GM10266 (cell line): ENCODE measurements at regions not wholly inside any gene's neighbourhood (a gene's known extent, or its start where the extent isn't known, plus 50 kb on each side); places are given as distances from the start of the nearest gene placed in this dataset.

Source experiments
- DNase-seq: peaks from one replicate; pipeline ENCODE4 v3.0.0; 2012; ENCODE audit errors: extremely low spot score
- TF ChIP-seq, protein P1 (sequence below): IDR thresholded peaks from 2 replicates; pipeline ENCODE4 v1.5.1; 2012; ENCODE audit warnings: mild to moderate bottlenecking, low read depth; ENCODE audit not compliant: control insufficient read depth, insufficient read depth; ENCODE audit errors: missing control alignments

DNA sequence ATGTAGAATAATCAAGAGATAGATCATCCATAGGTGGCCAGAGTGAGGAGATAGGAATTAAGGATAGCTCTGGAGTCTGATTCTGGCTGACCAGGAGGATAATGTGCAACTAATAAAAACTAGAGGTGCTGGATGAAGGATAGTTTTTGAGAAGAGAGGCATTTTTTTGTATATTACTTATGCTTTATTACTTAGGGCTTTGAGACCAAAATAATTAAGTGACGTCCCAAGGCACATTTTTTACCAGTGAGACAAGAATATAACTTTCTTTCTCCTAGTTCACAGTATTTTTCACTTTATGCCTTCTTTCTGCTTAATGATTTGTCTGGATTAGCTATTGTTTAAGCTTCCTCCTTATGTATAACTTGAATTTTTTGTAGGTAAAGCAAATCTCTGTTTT lies 756.6 kb downstream of the TSN start:
- DNase-seq, result no peak
- TF ChIP-seq, protein P1, sequence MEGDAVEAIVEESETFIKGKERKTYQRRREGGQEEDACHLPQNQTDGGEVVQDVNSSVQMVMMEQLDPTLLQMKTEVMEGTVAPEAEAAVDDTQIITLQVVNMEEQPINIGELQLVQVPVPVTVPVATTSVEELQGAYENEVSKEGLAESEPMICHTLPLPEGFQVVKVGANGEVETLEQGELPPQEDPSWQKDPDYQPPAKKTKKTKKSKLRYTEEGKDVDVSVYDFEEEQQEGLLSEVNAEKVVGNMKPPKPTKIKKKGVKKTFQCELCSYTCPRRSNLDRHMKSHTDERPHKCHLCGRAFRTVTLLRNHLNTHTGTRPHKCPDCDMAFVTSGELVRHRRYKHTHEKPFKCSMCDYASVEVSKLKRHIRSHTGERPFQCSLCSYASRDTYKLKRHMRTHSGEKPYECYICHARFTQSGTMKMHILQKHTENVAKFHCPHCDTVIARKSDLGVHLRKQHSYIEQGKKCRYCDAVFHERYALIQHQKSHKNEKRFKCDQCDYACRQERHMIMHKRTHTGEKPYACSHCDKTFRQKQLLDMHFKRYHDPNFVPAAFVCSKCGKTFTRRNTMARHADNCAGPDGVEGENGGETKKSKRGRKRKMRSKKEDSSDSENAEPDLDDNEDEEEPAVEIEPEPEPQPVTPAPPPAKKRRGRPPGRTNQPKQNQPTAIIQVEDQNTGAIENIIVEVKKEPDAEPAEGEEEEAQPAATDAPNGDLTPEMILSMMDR, result no peak

DNA sequence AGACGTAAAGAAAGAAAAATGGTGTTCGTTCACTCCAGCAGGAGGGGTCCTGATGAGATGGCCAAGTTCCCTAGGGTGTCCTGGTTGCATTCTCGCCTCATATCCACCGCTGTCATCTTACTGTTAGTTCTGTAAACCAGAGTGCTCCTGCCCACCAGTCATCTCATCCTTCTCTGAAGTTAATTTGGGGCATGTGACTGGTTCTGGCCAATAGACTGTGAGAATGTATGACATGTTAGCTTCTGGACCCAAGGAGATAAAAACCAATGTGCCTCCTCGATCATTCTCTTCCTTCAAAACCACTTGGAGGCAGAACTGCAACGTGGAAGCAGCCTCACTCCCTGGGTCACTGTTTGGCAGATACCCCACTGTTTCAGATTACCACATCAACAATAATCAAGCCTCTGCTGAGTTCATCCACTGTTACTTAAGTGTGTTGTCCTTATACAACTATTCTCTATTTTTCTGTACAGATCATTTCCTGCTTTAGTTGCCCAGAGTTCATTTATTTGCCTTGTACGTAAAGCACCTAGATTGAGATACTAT lies 759.1 kb downstream of the TSN start:
- TF ChIP-seq, protein P1, result no peak
- no peak for DNase-seq

DNA sequence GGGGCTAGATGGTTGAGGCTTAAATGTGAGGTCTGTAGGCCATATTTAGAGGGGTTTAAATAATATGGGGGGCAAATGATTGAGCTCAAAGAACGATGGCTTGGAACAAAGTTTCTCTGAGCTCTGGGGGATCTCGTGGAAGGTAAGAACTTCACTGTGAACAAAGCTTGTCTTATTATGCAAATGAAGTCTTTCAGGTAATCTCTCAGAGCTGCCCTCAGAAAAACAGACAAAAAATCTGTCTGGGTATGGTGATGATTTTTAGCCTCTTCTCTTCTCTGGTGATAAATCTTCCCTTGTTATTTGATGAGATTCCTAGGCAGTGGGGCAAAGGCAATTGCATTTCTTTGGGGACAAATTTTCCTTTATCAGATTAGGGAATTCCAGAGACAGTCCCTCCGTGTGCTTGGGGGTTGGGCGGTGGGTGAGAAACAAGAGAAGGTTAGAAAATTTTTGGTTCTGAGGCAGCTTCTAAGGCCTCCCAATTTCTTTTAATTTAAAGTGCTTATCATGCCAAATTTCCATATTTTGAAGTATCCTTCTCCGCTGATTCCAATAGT lies 760.4 kb downstream of the TSN start:
- no peak for DNase-seq

DNA sequence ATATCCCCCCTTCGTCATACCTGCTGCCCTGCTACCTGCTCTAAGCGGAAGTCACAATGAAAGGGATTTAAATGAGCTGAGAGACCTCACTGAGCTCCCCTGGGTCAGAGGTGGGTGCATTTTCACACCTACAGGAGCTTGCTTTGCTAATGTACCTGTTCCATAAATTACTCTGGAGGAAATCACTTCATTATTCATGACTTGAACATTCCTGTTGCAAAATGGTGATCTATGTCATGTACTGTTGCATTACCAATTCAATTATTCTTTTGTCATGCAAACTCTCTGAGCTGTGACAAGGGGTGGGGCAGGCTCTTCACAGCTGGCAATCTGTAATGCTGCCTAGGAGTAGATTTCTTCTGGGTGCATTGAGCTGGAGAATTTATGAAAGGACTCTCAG lies 761.3 kb downstream of the TSN start:
- no peak for DNase-seq
- TF ChIP-seq, protein P1, result no peak

More for the DNA sequence above, 760.4 kb downstream of the TSN start:
- TF ChIP-seq, protein P1, result no peak

DNA sequence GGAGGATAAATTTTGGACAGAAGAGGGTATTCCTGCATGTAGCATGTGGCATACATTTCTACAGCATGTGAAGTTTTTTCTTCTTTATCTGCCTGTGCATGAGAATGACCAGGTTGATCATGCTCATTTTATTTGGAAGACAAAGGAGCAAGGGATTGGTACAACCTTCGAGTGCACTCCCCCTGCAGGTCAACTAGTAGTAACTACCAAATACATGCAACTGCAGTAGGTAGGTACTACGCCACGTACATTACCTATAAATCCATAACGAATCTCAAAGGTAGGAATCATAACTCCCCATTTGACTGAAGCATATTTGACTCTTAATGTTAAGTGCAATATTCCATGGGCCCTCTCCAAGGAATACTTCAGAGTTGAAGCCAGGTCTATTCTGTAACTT lies 763.9 kb downstream of the TSN start:
- no peak for DNase-seq
- TF ChIP-seq, protein P1, result no peak

DNA sequence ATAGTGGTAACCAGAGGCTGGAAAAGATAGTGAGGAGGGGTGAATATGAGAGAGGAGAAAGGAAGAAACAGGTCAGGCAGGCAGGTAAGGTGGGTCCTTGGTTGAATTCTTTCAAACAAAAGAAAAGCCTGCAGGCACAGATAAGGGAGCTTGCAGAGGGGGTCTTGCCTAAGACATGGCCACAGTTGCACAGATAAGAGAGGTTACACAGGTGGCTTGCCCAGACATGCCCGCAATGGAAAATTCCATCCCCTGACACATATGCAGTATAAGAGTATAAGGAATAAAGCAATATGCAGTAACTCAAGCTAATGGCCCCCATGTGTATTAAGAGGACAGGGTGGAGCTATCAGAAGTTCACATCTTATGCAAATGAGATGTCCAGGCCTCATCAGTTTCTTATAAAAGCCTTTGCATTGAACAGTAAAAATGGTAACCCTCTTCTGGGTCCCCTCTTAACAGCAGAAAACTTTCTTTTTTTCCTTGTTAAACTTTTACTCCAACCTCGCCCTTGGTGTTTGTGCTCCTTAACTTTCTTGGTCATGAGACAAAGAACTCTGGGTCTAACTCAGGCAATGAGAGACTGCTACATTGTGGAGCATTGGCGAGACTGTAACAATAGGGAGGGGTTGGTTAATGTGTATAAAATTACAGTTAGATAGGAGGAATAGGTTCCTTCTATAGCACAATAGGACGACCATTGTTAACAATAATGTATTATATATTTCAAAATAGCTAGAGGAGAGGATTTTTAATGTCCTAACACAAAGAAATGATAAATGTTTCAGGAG lies 764.6 kb downstream of the TSN start:
- TF ChIP-seq, protein P1, result no peak
- no peak for DNase-seq

DNA sequence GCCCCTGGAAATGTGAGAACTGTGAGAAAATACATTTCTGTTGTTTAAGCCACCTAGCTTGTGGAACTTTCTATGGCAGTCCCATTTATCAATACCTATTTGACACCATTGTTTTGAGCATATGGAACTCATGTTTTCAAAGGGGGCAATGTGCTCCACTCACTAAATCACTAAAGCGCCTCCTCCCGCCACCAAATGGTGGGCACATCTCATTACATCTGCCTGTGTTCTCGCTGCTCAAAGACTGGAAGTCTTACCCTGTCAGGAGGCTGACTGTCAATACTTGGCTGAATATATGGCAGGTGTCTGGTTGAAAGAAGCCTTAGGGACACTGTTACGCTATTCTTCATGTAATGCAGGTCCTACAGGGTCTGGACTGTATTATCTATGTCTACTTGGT lies 767.7 kb downstream of the TSN start:
- TF ChIP-seq, protein P1, result no peak
- no peak for DNase-seq
